ENCODE measurements at regions not wholly inside any gene's neighbourhood (a gene's known extent, or its start where the extent isn't known, plus 50 kb on each side); places are given as distances from the start of the nearest gene placed in this dataset.

GRCh38 chr18:44013871-44014270 lies 666.8 kb upstream of the SETBP1 start:
- DNase-seq = no peak

- DNase-seq = no peak
Observed at GRCh38 chr18:44025421-44025820, 655.3 kb upstream of the SETBP1 start.

GRCh38 chr18:44028109-44028508 lies 652.6 kb upstream of the SETBP1 start:
- DNase-seq = no peak

- no peak for DNase-seq
Observed at GRCh38 chr18:44031063-44031462, 649.6 kb upstream of the SETBP1 start.

DNA sequence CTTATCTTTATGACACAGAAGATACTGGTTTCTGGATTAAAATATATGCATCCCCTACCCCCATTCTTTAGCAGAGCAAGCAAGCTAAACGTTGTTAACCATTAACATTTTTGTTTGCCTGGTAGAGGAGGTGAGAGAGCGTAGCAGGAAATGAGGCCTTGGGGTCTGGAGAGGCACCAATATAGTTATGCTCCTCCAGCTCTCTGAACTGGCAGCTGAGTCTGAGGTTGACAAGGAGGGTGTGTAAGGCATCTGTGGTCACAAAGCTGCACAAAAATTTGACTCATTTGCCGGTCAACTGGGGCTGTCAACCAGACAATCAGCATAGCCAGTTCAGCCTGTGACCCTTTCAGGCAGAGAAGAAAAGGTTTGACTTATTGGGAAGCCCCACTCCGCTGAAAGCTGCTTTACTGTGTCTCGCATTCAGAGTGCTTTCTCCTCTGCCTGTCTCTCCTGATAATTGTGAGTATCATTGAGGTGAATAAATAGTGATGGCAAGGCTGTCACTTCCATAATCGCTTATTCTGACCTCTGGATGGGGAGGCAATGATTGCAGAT lies 647.5 kb upstream of the SETBP1 start:
- DNase-seq = no peak

DNA sequence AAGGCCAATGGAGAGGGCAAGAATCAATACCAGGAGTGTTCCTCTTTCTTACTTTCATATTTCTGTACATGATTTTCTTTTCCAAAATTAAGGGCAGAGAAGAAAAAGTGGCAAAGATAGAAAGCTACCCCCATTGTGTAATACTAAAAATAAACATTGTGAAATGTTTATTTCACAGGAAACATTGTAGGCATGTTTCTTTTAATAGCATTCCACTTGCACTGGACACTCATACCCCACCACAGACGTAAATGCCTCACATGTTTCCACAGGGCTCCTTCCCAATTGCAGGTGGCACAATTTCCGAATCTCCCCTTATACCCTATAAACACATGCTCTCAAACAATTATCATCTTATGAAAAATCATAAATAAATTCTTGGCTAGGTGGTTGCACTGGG lies 645.1 kb upstream of the SETBP1 start:
- no peak for DNase-seq

DNA sequence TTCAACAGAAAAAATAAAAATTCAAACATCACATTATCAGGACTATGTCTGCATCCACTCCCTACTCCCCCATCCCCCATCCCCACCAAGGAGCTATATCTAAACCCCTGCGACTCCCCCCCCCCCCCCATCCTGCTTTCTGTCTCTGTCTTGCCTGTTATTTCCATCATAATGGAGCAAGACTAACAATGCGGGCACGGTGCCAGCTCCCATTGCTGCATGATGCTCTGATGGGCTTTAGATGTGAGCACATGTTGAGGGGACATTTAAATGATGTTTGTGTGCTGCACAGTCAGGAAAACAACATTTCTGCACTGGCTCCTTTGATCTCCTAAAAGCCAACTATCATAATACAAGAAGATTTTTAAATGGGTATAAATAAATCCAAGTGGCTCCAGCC lies 644.2 kb upstream of the SETBP1 start:
- DNase-seq = no peak

DNA sequence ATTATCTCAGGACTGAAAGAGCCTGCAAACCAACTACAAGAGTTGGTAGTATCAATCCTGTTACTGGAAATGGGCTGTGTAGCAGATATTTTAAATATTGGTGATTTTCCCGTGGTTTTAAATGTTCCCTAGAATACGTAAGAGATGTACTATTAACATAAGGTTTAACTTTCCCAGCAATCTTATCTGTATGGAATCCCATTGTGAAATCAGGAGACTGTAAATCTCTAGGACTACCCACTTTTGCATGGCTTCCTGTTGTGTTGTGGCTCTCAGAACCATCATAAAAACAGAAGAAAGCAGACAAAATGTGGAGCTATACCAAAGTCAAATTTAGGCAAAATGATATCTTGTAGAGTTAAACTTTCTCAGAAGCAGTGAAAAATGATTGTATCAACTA lies 641.5 kb upstream of the SETBP1 start:
- DNase-seq = no peak

DNA sequence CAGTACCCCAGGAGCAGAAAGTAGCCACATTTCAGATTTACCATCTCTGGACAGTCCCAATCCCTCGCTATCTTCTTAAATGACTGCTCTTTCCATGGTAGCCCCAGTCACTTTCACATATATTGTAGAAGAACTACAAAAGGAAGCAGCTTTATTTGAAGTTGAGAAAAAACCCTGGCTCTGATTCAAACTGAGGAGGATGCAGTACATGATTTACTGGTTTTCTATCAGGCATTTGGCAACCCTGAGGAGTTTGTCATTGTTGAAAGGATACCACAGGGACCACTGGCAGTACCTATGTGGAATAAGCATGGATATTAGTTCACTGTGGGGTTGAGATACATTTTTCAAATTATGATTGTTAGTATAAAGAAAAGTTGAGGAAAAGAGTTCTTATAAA lies 640.9 kb upstream of the SETBP1 start:
- no peak for DNase-seq

GRCh38 chr18:44041553-44041952 lies 639.1 kb upstream of the SETBP1 start:
- DNase-seq = no peak

- no peak for DNase-seq
Observed at GRCh38 chr18:44041961-44042360, 638.7 kb upstream of the SETBP1 start.

DNA sequence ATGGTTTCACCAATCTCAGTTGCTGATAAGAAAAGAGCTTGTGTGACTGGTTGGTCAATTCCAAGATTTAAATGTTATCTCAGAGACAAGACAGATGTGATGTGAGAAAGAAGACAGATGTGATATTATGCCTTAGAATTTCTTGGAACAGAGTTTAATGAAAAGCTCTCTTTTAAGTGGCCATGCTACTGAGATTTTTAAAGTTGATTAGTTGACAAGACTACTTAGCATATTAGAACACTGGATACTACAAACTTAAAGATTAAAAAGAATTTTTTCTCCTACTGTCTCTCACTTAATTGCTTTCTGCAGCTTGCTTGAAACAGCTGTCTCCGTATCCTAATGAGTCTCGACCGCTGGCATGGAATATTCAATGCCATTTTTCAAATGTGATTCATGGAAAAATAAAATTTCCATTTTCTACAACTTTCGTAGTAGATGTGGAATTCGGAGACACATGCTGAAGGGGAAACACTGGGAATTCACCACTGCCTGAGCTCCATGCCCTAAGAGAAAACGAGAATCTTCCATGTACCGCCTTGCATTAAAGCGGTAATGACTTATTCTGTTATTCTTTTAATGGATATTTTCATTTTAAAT lies 634.2 kb upstream of the SETBP1 start:
- DNase-seq = no peak

DNA sequence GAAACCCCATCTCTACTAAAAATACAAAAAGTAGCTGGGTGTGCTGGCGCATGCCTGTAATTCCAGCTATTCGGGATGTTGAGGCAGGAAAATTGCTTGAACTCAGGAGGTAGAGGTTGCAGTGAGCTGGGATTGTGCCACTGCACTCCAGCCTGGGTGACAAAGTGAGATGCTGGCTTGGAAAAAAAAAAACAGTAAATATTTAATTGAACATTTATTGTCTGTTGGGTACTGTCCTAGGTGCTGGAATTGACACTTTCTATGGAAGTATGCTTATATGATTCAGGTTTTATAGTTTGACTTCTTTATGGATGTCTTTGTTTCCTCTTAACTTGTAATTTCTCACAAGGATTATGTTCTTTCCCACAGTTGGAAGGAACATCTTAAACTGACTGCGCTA lies 633.1 kb upstream of the SETBP1 start:
- DNase-seq = no peak

DNA sequence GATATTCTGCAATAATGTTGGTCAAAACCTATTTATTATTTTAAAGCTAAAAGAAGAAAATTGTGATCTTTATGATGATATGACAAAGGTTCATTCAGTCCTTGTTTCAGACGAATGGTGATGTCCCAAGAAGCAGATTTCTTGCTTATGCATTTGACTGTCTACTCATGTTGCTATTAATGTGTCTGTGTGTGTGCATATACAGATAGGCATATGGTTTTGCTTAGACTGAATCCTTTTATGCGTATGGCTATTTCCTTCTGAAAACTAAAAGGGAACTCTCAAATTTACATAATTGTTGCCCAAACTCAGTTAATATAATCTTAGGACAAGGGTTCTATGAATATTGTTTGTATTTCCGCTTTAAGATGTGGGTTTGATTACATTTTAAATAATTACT lies 632.3 kb upstream of the SETBP1 start:
- no peak for DNase-seq

DNA sequence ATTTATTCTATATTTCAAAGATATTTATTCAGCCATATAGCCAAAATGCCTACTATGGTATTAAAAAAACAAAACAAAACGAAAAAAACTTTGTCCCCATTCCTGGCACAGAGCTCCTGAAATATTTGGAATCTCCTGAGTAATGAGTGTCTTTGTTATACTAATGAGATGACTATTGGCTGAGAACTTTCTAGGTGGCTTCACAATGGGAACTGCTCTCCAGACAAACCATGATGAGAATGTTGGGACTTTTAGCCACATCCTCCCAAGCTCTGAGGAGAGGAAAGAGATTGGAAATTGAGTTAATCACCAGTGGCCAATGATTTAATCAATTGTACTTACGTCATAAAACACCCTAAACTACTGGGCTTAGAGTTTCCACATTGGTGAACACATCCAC lies 631.8 kb upstream of the SETBP1 start:
- no peak for DNase-seq

- no peak for DNase-seq
Observed at GRCh38 chr18:44051026-44051425, 629.7 kb upstream of the SETBP1 start.

DNA sequence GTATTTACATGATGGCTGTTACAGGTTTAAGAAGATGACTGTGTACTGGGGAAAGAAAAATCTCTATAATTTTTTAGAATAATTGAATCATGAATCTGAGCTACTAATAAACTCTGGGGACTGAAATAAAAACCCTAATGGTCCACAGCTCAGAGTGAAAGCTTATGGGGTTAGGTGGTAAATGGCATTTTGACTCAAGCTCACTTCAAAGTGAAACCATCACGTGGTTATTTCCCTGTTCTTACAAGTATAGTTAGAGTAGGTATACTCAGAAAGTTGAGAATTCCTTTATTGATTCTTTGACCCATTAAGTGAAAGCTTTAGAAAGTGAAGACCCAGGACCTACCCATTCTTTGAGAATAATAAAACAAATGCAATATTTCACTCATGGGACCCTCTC lies 626.2 kb upstream of the SETBP1 start:
- DNase-seq = no peak

DNA sequence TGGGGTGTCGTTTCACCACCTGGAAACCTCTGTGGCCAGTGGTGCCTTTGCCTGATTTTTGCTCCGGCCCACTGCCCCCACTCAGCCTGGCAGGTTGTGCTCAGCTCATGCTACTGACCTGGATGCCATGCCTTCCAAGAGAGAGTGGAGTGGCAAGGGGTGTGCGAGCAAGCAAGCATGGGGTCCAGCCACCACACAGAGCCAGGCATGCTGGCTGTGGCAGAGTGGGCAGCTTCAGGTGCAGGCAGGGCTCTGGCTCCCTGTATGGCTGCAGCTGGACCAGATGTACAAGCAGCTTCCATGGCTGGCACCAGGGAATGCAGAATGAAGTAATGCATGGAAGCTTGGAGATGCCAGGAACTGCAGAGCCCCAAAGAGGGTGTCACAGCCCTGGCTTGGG lies 620.5 kb upstream of the SETBP1 start:
- no peak for DNase-seq

- no peak for DNase-seq
Observed at GRCh38 chr18:44061438-44061837, 619.2 kb upstream of the SETBP1 start.

DNA sequence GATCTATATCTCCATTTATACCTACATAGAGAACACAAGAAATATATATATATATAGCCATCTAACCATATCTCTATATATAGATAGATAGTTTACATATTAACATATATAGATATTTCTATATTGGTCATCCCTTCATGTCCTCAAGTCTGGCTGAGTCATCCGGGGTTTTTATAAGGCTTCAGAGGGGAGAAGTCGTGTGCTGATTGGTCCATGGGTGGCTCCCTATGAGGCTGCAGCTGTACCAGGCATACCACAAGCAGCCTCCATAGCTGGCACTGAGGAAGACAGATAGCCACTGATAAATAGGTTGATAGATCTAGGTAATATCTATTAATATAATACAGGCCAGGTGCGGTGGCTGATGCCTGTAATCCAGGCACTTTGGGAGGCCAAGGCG lies 618.3 kb upstream of the SETBP1 start:
- no peak for DNase-seq

DNA sequence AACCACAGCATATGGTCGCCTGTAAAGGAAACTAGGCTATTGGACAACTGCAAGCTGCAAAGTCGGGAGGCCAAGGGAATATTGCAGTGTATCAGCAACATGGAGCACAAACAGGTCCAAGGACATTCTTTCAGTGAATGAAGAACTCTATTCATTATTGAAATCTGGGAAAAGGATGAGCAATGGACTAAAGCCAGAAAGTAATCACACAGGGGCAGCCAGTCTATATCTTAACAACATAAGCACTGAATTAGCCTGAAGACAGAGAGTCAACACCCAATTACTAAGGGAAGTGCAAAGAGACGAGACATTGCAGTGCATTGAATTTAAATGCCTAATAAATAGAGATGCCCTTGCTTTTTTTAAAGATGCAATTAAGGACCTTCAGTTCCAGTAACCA lies 615.5 kb upstream of the SETBP1 start:
- DNase-seq = no peak

- no peak for DNase-seq
Observed at GRCh38 chr18:44066541-44066940, 614.1 kb upstream of the SETBP1 start.

DNA sequence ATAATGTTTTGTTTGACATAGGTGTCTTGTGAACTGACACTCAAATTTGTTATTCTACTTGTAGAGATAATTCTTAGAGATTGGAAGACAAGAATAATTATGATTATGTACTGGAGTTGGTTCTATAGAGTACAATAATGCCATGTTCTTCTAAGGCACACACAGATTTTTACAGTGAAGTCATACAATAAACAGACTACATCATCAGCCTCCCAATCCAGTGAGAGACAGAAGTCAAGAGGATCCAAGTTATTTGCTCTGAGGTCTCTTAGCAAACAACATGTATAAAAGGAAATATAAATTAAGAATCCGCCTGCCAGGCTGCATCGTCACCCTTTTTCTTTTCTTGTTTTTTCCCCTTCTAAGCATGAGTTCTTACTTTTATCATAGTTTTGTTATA lies 613.5 kb upstream of the SETBP1 start:
- DNase-seq = no peak

DNA sequence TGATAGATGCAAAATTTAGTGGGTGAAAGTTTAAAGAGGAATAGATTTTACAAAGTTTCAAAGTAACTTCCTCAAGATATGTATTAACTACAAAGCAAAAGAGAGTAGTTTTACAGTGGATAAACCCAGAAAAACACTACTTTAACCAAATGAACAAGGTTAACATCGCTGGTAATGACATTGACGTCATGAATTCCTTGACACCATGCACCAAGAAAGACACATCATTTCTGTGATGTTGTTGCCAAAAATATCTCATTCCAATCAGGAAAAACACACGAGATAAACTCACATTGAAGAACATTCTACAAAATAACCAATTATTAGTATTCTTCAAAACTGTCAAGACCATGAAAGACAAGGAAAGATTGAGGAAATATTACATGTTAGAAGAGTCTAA lies 605.6 kb upstream of the SETBP1 start:
- DNase-seq = no peak

GRCh38 chr18:44079606-44080005 lies 601.1 kb upstream of the SETBP1 start:
- peak; percentile 65 for DNase-seq

DNA sequence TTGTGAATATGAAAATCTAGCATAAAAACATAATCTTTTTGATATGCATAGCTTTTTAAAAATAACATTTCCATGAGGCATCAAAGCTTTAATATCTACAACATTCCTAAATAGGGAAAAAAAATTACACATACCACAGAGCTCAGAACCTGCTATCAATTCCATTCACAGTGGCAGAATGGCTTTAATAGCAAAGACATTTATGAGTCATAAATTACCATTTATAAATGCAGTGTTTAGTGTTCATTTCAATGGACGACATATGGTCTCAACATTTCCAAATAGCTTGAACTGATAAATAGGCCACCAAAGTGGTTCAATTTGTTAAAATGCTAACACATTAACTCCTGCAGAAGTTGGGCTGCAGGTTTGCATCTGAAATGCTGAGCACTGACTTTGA lies 600.6 kb upstream of the SETBP1 start:
- DNase-seq = no peak
